K562 (cell line): ENCODE measurements at regions not wholly inside any gene's neighbourhood (a gene's known extent, or its start where the extent isn't known, plus 50 kb on each side); places are given as distances from the start of the nearest gene placed in this dataset.

Source experiments
- ATAC-seq: fragments of 200-7000 bp; cut with Tn5 transposase; 3 replicates; pipeline ENCODE4 v1.9.1; 2020; ENCODE audit warnings: moderate library complexity
- BruUV-seq: library from RNA; stranded (reverse); fragments of 400-500 nt; replicated peaks from 2 replicates; lab custom pipeline; 2021; lab: Mats Ljungman, UMichigan
- CTCF ChIA-PET: fragments of 300-600 bp; formaldehyde crosslinking; extraction: SDS; loops from one replicate; lab custom pipeline; 2021; ENCODE audit warnings: low intra/inter-chr PET ratio; lab: Yijun Ruan, JAX
- POLR2A ChIA-PET: fragments of 300-600, 350-650 bp; sonication (Branson Sonifier 250); formaldehyde crosslinking; extraction: SDS; loops from one replicate; lab custom pipeline; 2021; ENCODE audit warnings: antibody characterized with exemption, inconsistent platforms; lab: Yijun Ruan, JAX
- DNase-seq, 4 experiments: peaks; one replicate each; pipeline versions ENCODE4 v3.0.0 to v3.0.0-alpha.2; 2011 to 2018; ENCODE audit warnings: low spot score in 3 of 4, mixed read lengths in 3 of 4; ENCODE audit errors: extremely low read depth in 1 of 4
- FAIRE-seq: peaks from 2 replicates; lab custom pipeline; 2011; peaks lifted over from hg19 to GRCh38; lab: Jason Lieb, UNC
- H2AFZ ChIP-seq: 2 replicates; pipeline ENCODE4 v1.6.0; 2011; ENCODE audit warnings: low read depth, low read length, control low read depth, inconsistent platforms
- H3K27ac ChIP-seq: fragments of 200-600 bp; 3 replicates; pipeline ENCODE4 v1.8.0; 2011; ENCODE audit warnings: low read depth, mild to moderate bottlenecking, control low read depth, inconsistent platforms, low read length, moderate library complexity, mixed read lengths; ENCODE audit errors: extremely low read depth
- H3K27me3 ChIP-seq, 2 experiments: fragments of 300-600 bp in 1 of 2; 2 replicates in 1 of 2; 3 replicates in 1 of 2; pipeline versions ENCODE4 v1.6.0 to v1.8.0; 2011; ENCODE audit warnings: inconsistent platforms in 2 of 2, low read length in 2 of 2, mild to moderate bottlenecking in 1 of 2, mixed read lengths in 1 of 2, moderate library complexity in 1 of 2; ENCODE audit not compliant: control insufficient read depth in 2 of 2, insufficient read depth in 2 of 2
- H3K36me3 ChIP-seq: fragments of 300-600 bp; 3 replicates; pipeline ENCODE4 v1.8.0; 2011; ENCODE audit warnings: mild to moderate bottlenecking, low read length, inconsistent platforms; ENCODE audit not compliant: control insufficient read depth, insufficient read depth
- H3K4me1 ChIP-seq, 2 experiments: fragments of 200-600 bp in 1 of 2; replicated peaks in 1 of 2; 2 replicates in 1 of 2; 3 replicates in 1 of 2; pipeline versions ENCODE4 v1.5.1 to v1.8.0; 2011; ENCODE audit warnings: inconsistent platforms in 2 of 2, low read length in 2 of 2, mild to moderate bottlenecking in 1 of 2, mixed read lengths in 1 of 2, moderate library complexity in 1 of 2; ENCODE audit not compliant: control insufficient read depth in 2 of 2, insufficient read depth in 2 of 2
- H3K4me2 ChIP-seq: 2 replicates; pipeline ENCODE4 v1.6.1; 2011; ENCODE audit warnings: low read length, control low read depth, inconsistent platforms, mixed read lengths; ENCODE audit not compliant: insufficient read depth
- H3K4me3 ChIP-seq: fragments of 200-600 bp; sonication (generic), shearing (Covaris generic); 2 replicates; pipeline ENCODE4 v1.5.1; 2016; ENCODE audit warnings: control low read depth, inconsistent platforms
- H3K79me2 ChIP-seq: fragments of 200-600 bp; 3 replicates; pipeline ENCODE4 v1.8.0; 2011; ENCODE audit warnings: low read length, inconsistent platforms; ENCODE audit not compliant: control insufficient read depth, insufficient read depth
- H3K9ac ChIP-seq, 2 experiments: 2 replicates each; pipeline versions ENCODE4 v1.6.0 to v1.6.1; 2011; ENCODE audit warnings: low read depth in 2 of 2, low read length in 2 of 2, control low read depth in 1 of 2, inconsistent platforms in 1 of 2, mild to moderate bottlenecking in 1 of 2, mixed read lengths in 1 of 2; ENCODE audit not compliant: insufficient read depth in 1 of 2
- H3K9me1 ChIP-seq: one replicate; pipeline ENCODE4 v1.6.0; 2011; ENCODE audit warnings: inconsistent platforms, mild to moderate bottlenecking, low read length, moderate library complexity; ENCODE audit not compliant: control insufficient read depth, insufficient read depth
- H3K9me3 ChIP-seq: replicated peaks from 2 replicates; pipeline ENCODE4 v1.5.1; 2011; ENCODE audit warnings: low read depth, low read length, inconsistent platforms; ENCODE audit not compliant: control insufficient read depth, insufficient read depth
- H4K20me1 ChIP-seq: replicated peaks from 2 replicates; pipeline ENCODE4 v1.6.1; 2011; ENCODE audit warnings: low read length, inconsistent platforms, mixed read lengths; ENCODE audit not compliant: control insufficient read depth, insufficient read depth
- ATF3 ChIP-seq, 2 experiments: fragments of 450-650 bp in 1 of 2; sonication (generic) in 1 of 2; formaldehyde crosslinking in 1 of 2; IDR thresholded peaks in 1 of 2; conservative IDR thresholded peaks in 1 of 2; 2 replicates each; pipeline versions ENCODE4 v1.6.1 to v1.8.1; 2016 to 2023; ENCODE audit warnings: mild to moderate bottlenecking in 2 of 2, moderate library complexity in 2 of 2, inconsistent platforms in 1 of 2, missing genetic modification reagents in 1 of 2
- CEBPG ChIP-seq, 3 experiments: fragments of 200-800 bp in 1 of 3; sonication (Bioruptor generic) in 1 of 3; sonication (generic) in 1 of 3; formaldehyde crosslinking in 1 of 3; IDR thresholded peaks in 2 of 3; conservative IDR thresholded peaks in 1 of 3; 2 replicates each; pipeline versions ENCODE4 v1.6.1 to v1.8.0; 2016 to 2022; ENCODE audit warnings: missing compliant biosample characterization in 2 of 3, missing genetic modification characterization in 2 of 3, mild to moderate bottlenecking in 1 of 3, missing genetic modification reagents in 1 of 3
- ZNF75A ChIP-seq: fragments of 450-650 bp; formaldehyde crosslinking; IDR thresholded peaks from 2 replicates; pipeline ENCODE4 v1.4.0; 2020; ENCODE audit warnings: mild to moderate bottlenecking
- ZNF780A ChIP-seq: fragments of 250-450 bp; sonication (Bioruptor Pico); IDR thresholded peaks from 2 replicates; pipeline ENCODE4 v1.5.0; 2021; ENCODE audit warnings: mild to moderate bottlenecking
- WGBS: fragments of 100-300 bp; shearing (Covaris generic); methylation state at CpG from one replicate; pipeline ENCODE4 v1.1.6; 2016; ENCODE audit warnings: low coverage, mixed read lengths; ENCODE audit not compliant: insufficient coverage; ENCODE audit errors: missing lambda C conversion rate; 5-methylcytosine and 5-hydroxymethylcytosine counted together
- in situ Hi-C: fragments of 300-500 bp; cut with MboI; formaldehyde crosslinking; loops from 4 replicates; pipeline ENCODE4 v1.15.0; 2018; ENCODE audit warnings: inconsistent platforms, mixed read lengths
- intact Hi-C: fragments of 100-400 bp; cut with micrococcal nuclease; formaldehyde crosslinking; loops from 2 replicates; pipeline ENCODE4 v1.14.2; 2022

GRCh38 chr4:138734746-138735145, 280.8 kb upstream of the NOCT start:
- CTCF ChIA-PET = no interaction called here
- POLR2A ChIA-PET = interaction anchor here (0.6 kb wide), 1 partner anchor 34 kb away, joined by 3 read pairs; no protein-coding TSS in a partner anchor
- DNase-seq (no peak), ATAC-seq (no peak), FAIRE-seq (no peak)
- intact Hi-C loops (no loop called here), in situ Hi-C loops (no loop called here)
- Histone ChIP-seq H3K9me1 (no peaks in the 10 kb centered on the region), H3K4me2 (no peak overlapping the region), H3K4me3 (no peak overlapping the region), H3K9me3 (no peaks in the 10 kb centered on the region), H3K4me1 (no peaks in the 10 kb centered on the region), H4K20me1 (no peaks in the 10 kb centered on the region), H3K9ac (no peak overlapping the region), H3K27ac (no peak overlapping the region), H2AFZ (no peak overlapping the region), H3K79me2 (no peaks in the 10 kb centered on the region), H3K27me3 (peaks cover 0 to 3% of the 10 kb centered on the region in 2 experiments; a peak in 1 of 5 replicates), H3K36me3 (no peaks in the 10 kb centered on the region)
- 0% methylated on average over 1 of the region's 1 CpG for WGBS
- TF ChIP-seq CEBPG (CRISPR knock-in tag; IDR thresholded peaks at IDR 0.05) (no peak), CEBPG (tag; conservative IDR thresholded peaks at IDR 0.05 in 1 of 2, IDR thresholded peaks at IDR 0.05 in 1 of 2) (0 out of 4 replicates have a peak, but pooled peaks of 1 of the 2 experiments have one; percentile 18), ZNF780A (no peak), ZNF75A (CRISPR knock-in tag) (no peak), ATF3 (IDR thresholded peaks at IDR 0.05) (peak; percentile 42), ATF3 (CRISPR knock-in tag; conservative IDR thresholded peaks at IDR 0.05) (no peak)
- BruUV-seq = no TSS peak
